ENCODE measurements at regions not wholly inside any gene's neighbourhood (a gene's known extent, or its start where the extent isn't known, plus 50 kb on each side); places are given as distances from the start of the nearest gene placed in this dataset.

DNA sequence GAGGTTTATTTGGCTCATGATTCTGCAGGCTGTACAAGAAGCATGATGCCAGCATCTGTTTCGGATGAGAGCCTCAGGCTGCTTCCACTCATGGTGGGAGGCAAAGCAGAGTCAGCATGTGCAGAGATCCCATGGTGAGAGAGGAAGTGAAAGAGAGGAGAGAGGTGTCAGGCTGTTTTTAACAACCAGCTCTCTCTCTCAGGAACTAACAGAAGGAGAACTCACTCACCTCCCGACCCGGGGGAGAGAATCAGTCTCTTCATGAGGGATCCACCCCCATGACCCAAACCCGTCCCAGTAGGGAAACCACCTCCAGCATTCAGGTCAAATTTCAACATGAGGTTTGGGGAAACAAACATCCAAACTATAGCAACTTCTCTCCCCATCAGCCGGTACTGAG is 187.7 kb downstream of the ENC1 start:
- Histone ChIP-seq H3K9me2 (ENCODE audit: insufficient read depth) (no peaks in the 10 kb centered on the region), H3K4me1 (ENCODE audit: control insufficient read depth in 1 of 2, insufficient read depth in 2 of 2, low read length in 2 of 2) (no peaks in the 10 kb centered on the region), H3K9me3 (ENCODE audit: control insufficient read depth in 1 of 2, insufficient read depth in 1 of 2, low read depth in 1 of 2, low read length in 2 of 2) (no peaks in the 10 kb centered on the region), H3K9ac (ENCODE audit: low read length) (no peak overlapping the region), H3K4me2 (ENCODE audit: low read length) (no peak overlapping the region), H4K20me1 (ENCODE audit: insufficient read depth) (no peaks in the 10 kb centered on the region), H3K27ac (ENCODE audit: low read depth, low read length) (no peak overlapping the region), H3K27me3 (ENCODE audit: insufficient read depth, low read length) (no peaks in the 10 kb centered on the region), H3K36me3 (ENCODE audit: control insufficient read depth in 1 of 2, insufficient read depth in 2 of 2, low read length in 2 of 2) (no peaks in the 10 kb centered on the region), H3K79me2 (ENCODE audit: insufficient read depth, low read length) (no peaks in the 10 kb centered on the region), H2AFZ (ENCODE audit: low read depth, low read length, poor library complexity, severe bottlenecking) (no peak overlapping the region), H3K4me3 (replicated peaks in 1 of 2; ENCODE audit: low read depth in 1 of 2, low read length in 2 of 2) (no peak overlapping the region)
- ATAC-seq (no peak), DNase-seq (ENCODE audit: low read depth, low spot score) (no peak)
- ChIA-PET CTCF (no interaction called here), RAD21 (ENCODE audit: low non-redundant PET in 1 of 2, low total read pairs in 2 of 2, uncharacterized antibody in 2 of 2, unreplicated experiment in 2 of 2) (no interaction called here), POLR2A (no interaction called here)
- BruUV-seq (replicated peaks), result no TSS peak
- TF ChIP-seq EGR1 (IDR thresholded peaks at IDR 0.05; ENCODE audit: low read depth) (no peak), ZFX (IDR thresholded peaks at IDR 0.05) (no peak), YY1 (IDR thresholded peaks at IDR 0.05; ENCODE audit: extremely low read depth, insufficient replicate concordance, low read depth, low read length) (no peak), SRF (IDR thresholded peaks at IDR 0.05; ENCODE audit: low read depth) (no peak), CTCF (IDR thresholded peaks at IDR 0.05 in 2 of 3, conservative IDR thresholded peaks at IDR 0.05 in 1 of 3; ENCODE audit: borderline replicate concordance in 1 of 3, insufficient read depth in 1 of 3, low read depth in 2 of 3, low read length in 2 of 3) (no peak), ELF1 (IDR thresholded peaks at IDR 0.05; ENCODE audit: borderline replicate concordance, low read depth) (no peak), ZNF274 (IDR thresholded peaks at IDR 0.05; ENCODE audit: low read depth, low read length) (no peak), FOSL1 (IDR thresholded peaks at IDR 0.05; ENCODE audit: low read depth) (no peak)
- intact Hi-C loops (cut with micrococcal nuclease), result no loop called here

- no peak for ATAC-seq
- CTCF ChIA-PET, result no interaction called here
- Histone ChIP-seq H3K4me3 (replicated peaks in 1 of 2; ENCODE audit: low read depth in 1 of 2, low read length in 2 of 2) (no peak overlapping the region), H3K9me2 (ENCODE audit: insufficient read depth) (no peaks in the 10 kb centered on the region), H3K36me3 (ENCODE audit: control insufficient read depth in 1 of 2, insufficient read depth in 2 of 2, low read length in 2 of 2) (no peaks in the 10 kb centered on the region), H3K9me3 (ENCODE audit: control insufficient read depth in 1 of 2, insufficient read depth in 1 of 2, low read depth in 1 of 2, low read length in 2 of 2) (no peaks in the 10 kb centered on the region), H3K4me2 (ENCODE audit: low read length) (no peak overlapping the region), H3K9ac (ENCODE audit: low read length) (no peak overlapping the region), H3K79me2 (ENCODE audit: insufficient read depth, low read length) (no peaks in the 10 kb centered on the region), H2AFZ (ENCODE audit: low read depth, low read length, poor library complexity, severe bottlenecking) (no peak overlapping the region), H3K4me1 (ENCODE audit: control insufficient read depth in 1 of 2, insufficient read depth in 2 of 2, low read length in 2 of 2) (no peaks in the 10 kb centered on the region), H3K27ac (ENCODE audit: low read depth, low read length) (no peak overlapping the region), H3K27me3 (ENCODE audit: insufficient read depth, low read length) (no peaks in the 10 kb centered on the region), H4K20me1 (ENCODE audit: insufficient read depth) (no peaks in the 10 kb centered on the region)
- no peak for DNase-seq (ENCODE audit: low read depth, low spot score)
- intact Hi-C loops (cut with micrococcal nuclease), result no loop called here
- BruUV-seq (replicated peaks), result no TSS peak
- TF ChIP-seq, protein P1, sequence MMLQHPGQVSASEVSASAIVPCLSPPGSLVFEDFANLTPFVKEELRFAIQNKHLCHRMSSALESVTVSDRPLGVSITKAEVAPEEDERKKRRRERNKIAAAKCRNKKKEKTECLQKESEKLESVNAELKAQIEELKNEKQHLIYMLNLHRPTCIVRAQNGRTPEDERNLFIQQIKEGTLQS (IDR thresholded peaks at IDR 0.05), result no peak
- TF ChIP-seq ZNF274 (IDR thresholded peaks at IDR 0.05; ENCODE audit: low read depth, low read length), result no peak
- TF ChIP-seq SIN3A (IDR thresholded peaks at IDR 0.05; ENCODE audit: low read depth), result no peak
- TF ChIP-seq, protein P2, sequence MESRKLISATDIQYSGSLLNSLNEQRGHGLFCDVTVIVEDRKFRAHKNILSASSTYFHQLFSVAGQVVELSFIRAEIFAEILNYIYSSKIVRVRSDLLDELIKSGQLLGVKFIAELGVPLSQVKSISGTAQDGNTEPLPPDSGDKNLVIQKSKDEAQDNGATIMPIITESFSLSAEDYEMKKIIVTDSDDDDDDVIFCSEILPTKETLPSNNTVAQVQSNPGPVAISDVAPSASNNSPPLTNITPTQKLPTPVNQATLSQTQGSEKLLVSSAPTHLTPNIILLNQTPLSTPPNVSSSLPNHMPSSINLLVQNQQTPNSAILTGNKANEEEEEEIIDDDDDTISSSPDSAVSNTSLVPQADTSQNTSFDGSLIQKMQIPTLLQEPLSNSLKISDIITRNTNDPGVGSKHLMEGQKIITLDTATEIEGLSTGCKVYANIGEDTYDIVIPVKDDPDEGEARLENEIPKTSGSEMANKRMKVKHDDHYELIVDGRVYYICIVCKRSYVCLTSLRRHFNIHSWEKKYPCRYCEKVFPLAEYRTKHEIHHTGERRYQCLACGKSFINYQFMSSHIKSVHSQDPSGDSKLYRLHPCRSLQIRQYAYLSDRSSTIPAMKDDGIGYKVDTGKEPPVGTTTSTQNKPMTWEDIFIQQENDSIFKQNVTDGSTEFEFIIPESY (IDR thresholded peaks at IDR 0.05; ENCODE audit: extremely low read depth, insufficient replicate concordance, low read length), result no peak
- POLR2A ChIA-PET, result no interaction called here
- RAD21 ChIA-PET (ENCODE audit: low non-redundant PET in 1 of 2, low total read pairs in 2 of 2, uncharacterized antibody in 2 of 2, unreplicated experiment in 2 of 2), result no interaction called here
These were observed 190.4 kb downstream of the ENC1 start for GRCh38 chr5:74450095-74450494.
